Left ventricle myocardium inferior (tissue), 1 donor: ENCODE measurements at regions not wholly inside any gene's neighbourhood (a gene's known extent, or its start where the extent isn't known, plus 50 kb on each side); places are given as distances from the start of the nearest gene placed in this dataset.

ENCODE experiments used
- DNase-seq: peaks from one replicate; pipeline ENCODE4 v3.0.0-alpha.2; 2020
- H3K27ac ChIP-seq: fragments of 200-600 bp; replicated peaks from 2 replicates; pipeline ENCODE4 v1.8.0; 2021
- H3K27me3 ChIP-seq: fragments of 200-600 bp; 2 replicates; pipeline ENCODE4 v1.8.0; 2021; ENCODE audit warnings: low read depth
- H3K36me3 ChIP-seq: fragments of 200-600 bp; 2 replicates; pipeline ENCODE4 v1.8.0; 2021
- H3K4me1 ChIP-seq: fragments of 200-600 bp; 2 replicates; pipeline ENCODE4 v1.8.0; 2021
- H3K4me3 ChIP-seq: fragments of 200-600 bp; 2 replicates; pipeline ENCODE4 v1.8.0; 2021; ENCODE audit warnings: mild to moderate bottlenecking, moderate library complexity
- H3K9me3 ChIP-seq: fragments of 200-600 bp; replicated peaks from 2 replicates; pipeline ENCODE4 v1.8.0; 2021
- CTCF ChIP-seq: fragments of 200-600 bp; IDR thresholded peaks from 2 replicates; pipeline ENCODE4 v1.8.0; 2021; ENCODE audit warnings: antibody characterized with exemption, mild to moderate bottlenecking, borderline replicate concordance
- intact Hi-C: fragments of 100-400 bp; cut with micrococcal nuclease; formaldehyde crosslinking; loops from one replicate; pipeline ENCODE4 v1.11.0; 2022
- donor health status: DM: no; HTN: yes; CAD: no; lungs with severe emphysema.

GRCh38 chr1:209015092-209015491, 568.4 kb upstream of the CAMK1G start:
- no peak overlapping the region for H3K4me3 ChIP-seq
- H3K4me1 ChIP-seq, result no peaks in the 10 kb centered on the region
- H3K27me3 ChIP-seq, result no peaks in the 10 kb centered on the region
- H3K9me3 ChIP-seq, result peaks cover 29% of the 10 kb centered on the region
- DNase-seq, result no peak
- H3K36me3 ChIP-seq, result no peaks in the 10 kb centered on the region
- intact Hi-C loops, result no loop called here
- H3K27ac ChIP-seq, result no peak overlapping the region
- TF ChIP-seq CTCF, result no peak

- no peak for TF ChIP-seq CTCF
- H3K9me3 ChIP-seq, result peaks cover 44% of the 10 kb centered on the region
- DNase-seq, result no peak
- no peaks in the 10 kb centered on the region for H3K4me1 ChIP-seq
- intact Hi-C loops, result no loop called here
- H3K27me3 ChIP-seq, result no peaks in the 10 kb centered on the region
- H3K36me3 ChIP-seq, result no peaks in the 10 kb centered on the region
- no peak overlapping the region for H3K27ac ChIP-seq
- no peak overlapping the region for H3K4me3 ChIP-seq
These were observed 561.9 kb upstream of the CAMK1G start for GRCh38 chr1:209021622-209022021.

GRCh38 chr1:209023790-209024189, 559.7 kb upstream of the CAMK1G start:
- Histone ChIP-seq H3K36me3 (no peaks in the 10 kb centered on the region), H3K4me1 (no peaks in the 10 kb centered on the region), H3K27ac (no peak overlapping the region), H3K4me3 (no peak overlapping the region), H3K9me3 (peaks cover 30% of the 10 kb centered on the region), H3K27me3 (no peaks in the 10 kb centered on the region)
- no peak for DNase-seq
- intact Hi-C loops, result no loop called here
- TF ChIP-seq CTCF, result no peak

GRCh38 chr1:209029737-209030136, 553.8 kb upstream of the CAMK1G start:
- intact Hi-C loops, result no loop called here
- H3K36me3 ChIP-seq, result no peaks in the 10 kb centered on the region
- peaks cover 4% of the 10 kb centered on the region for H3K9me3 ChIP-seq
- no peaks in the 10 kb centered on the region for H3K4me1 ChIP-seq
- DNase-seq, result no peak
- H3K27me3 ChIP-seq, result peaks cover 4% of the 10 kb centered on the region
- no peak for TF ChIP-seq CTCF
- no peak overlapping the region for H3K4me3 ChIP-seq
- H3K27ac ChIP-seq, result no peak overlapping the region

- H3K27me3 ChIP-seq, result peaks cover 4% of the 10 kb centered on the region
- H3K36me3 ChIP-seq, result no peaks in the 10 kb centered on the region
- no peak overlapping the region for H3K4me3 ChIP-seq
- DNase-seq, result no peak
- no peak overlapping the region for H3K27ac ChIP-seq
- no peaks in the 10 kb centered on the region for H3K4me1 ChIP-seq
- peaks cover 4% of the 10 kb centered on the region for H3K9me3 ChIP-seq
- intact Hi-C loops, result no loop called here
- TF ChIP-seq CTCF, result no peak
These were observed 552.9 kb upstream of the CAMK1G start for GRCh38 chr1:209030454-209031167.
